Uterus (tissue), 3 donors: ENCODE measurements at regions not wholly inside any gene's neighbourhood (a gene's known extent, or its start where the extent isn't known, plus 50 kb on each side); places are given as distances from the start of the nearest gene placed in this dataset.
"Not testable (repeated sequence)": the region's sequence is repeated elsewhere in the genome, so short reads cannot be mapped to it uniquely, and the experiment has no call there.

Experiments used
- DNase-seq, 2 donors: peaks; one replicate each; pipeline ENCODE4 v3.0.0-alpha.2; 2019 to 2020
- H3K27ac ChIP-seq, 2 donors: fragments of 200-600 bp; sonication (generic); 1 replicate in 1 of 2; 2 replicates in 1 of 2; pipeline ENCODE4 v1.5.1; 2016 to 2018
- H3K27me3 ChIP-seq, 2 donors: fragments of 200-600 bp; sonication (generic); one replicate each; pipeline ENCODE4 v1.5.1; 2018 to 2019; ENCODE audit warnings: control low read depth in 1 of 2
- H3K36me3 ChIP-seq, 2 donors: fragments of 200-600 bp; sonication (generic); one replicate each; pipeline ENCODE4 v1.5.1; 2019; ENCODE audit warnings: control low read depth in 1 of 2
- H3K4me1 ChIP-seq, 2 donors: fragments of 200-600 bp; sonication (generic); one replicate each; pipeline ENCODE4 v1.5.1; 2018 to 2019; ENCODE audit warnings: control low read depth in 1 of 2
- H3K4me3 ChIP-seq, 2 donors: fragments of 200-600 bp; sonication (generic); 1 replicate in 1 of 2; 2 replicates in 1 of 2; pipeline ENCODE4 v1.5.1; 2018 to 2019; ENCODE audit warnings: mild to moderate bottlenecking in 1 of 2
- H3K9me3 ChIP-seq, 2 donors: fragments of 200-600 bp; sonication (generic); one replicate each; pipeline ENCODE4 v1.5.1; 2019; ENCODE audit warnings: control low read depth in 1 of 2
- POLR2A ChIP-seq, 2 donors: fragments of 450-650 bp; IDR thresholded peaks; one replicate each; pipeline ENCODE4 v1.6.1; 2016; ENCODE audit warnings: antibody characterized with exemption in 2 of 2, mild to moderate bottlenecking in 1 of 2, moderate library complexity in 1 of 2
- intact Hi-C: fragments of 100-400 bp; cut with DNase I; formaldehyde crosslinking; loops from one replicate; pipeline ENCODE4 v1.15.1; 2023; ENCODE audit warnings: low total_unique reads
- TF ChIP-seq, protein P1 (sequence below), 4 experiments: fragments of 200-600 bp in 2 of 4; fragments of 450-650 bp in 2 of 4; sonication (generic) in 2 of 4; IDR thresholded peaks; one replicate each; pipeline ENCODE4 v1.5.1; 2016 to 2019; ENCODE audit warnings: antibody characterized with exemption in 4 of 4, mild to moderate bottlenecking in 2 of 4, moderate library complexity in 1 of 4
- donor health status: DM: yes; HTN: yes; CAD: no.

- Histone ChIP-seq H3K4me3 (no peak overlapping the region), H3K4me1 (no peaks in the 10 kb centered on the region), H3K9me3 (no peaks in the 10 kb centered on the region), H3K27me3 (no peaks in the 10 kb centered on the region), H3K27ac (no peak overlapping the region), H3K36me3 (no peaks in the 10 kb centered on the region)
- intact Hi-C loops: no loop called here
- DNase-seq: no peak
- TF ChIP-seq, protein P1, sequence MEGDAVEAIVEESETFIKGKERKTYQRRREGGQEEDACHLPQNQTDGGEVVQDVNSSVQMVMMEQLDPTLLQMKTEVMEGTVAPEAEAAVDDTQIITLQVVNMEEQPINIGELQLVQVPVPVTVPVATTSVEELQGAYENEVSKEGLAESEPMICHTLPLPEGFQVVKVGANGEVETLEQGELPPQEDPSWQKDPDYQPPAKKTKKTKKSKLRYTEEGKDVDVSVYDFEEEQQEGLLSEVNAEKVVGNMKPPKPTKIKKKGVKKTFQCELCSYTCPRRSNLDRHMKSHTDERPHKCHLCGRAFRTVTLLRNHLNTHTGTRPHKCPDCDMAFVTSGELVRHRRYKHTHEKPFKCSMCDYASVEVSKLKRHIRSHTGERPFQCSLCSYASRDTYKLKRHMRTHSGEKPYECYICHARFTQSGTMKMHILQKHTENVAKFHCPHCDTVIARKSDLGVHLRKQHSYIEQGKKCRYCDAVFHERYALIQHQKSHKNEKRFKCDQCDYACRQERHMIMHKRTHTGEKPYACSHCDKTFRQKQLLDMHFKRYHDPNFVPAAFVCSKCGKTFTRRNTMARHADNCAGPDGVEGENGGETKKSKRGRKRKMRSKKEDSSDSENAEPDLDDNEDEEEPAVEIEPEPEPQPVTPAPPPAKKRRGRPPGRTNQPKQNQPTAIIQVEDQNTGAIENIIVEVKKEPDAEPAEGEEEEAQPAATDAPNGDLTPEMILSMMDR (IDR thresholded peaks at IDR 0.05): no peak
- no peak for TF ChIP-seq POLR2A (IDR thresholded peaks at IDR 0.05)
These were observed 724.7 kb downstream of the MATN1 start for GRCh38 chr1:29998686-29999085.

- H3K4me3 ChIP-seq, intact Hi-C loops: not testable (repeated sequence)
These were observed 725.6 kb downstream of the MATN1 start for GRCh38 chr1:29997818-29998217.

GRCh38 chr1:29993950-29994349, 729.4 kb downstream of the MATN1 start:
- Histone ChIP-seq H3K4me1 (no peaks in the 10 kb centered on the region), H3K27ac (no peak overlapping the region), H3K27me3 (no peaks in the 10 kb centered on the region), H3K4me3 (no peak overlapping the region), H3K36me3 (no peaks in the 10 kb centered on the region), H3K9me3 (no peaks in the 10 kb centered on the region)
- TF ChIP-seq POLR2A (IDR thresholded peaks at IDR 0.05): no peak
- TF ChIP-seq, protein P1 (IDR thresholded peaks at IDR 0.05): no peak
- no peak for DNase-seq
- intact Hi-C loops: no loop called here

More at GRCh38 chr1:29997818-29998217, 725.6 kb downstream of the MATN1 start:
- H3K27me3 ChIP-seq, H3K9me3 ChIP-seq, DNase-seq, H3K4me1 ChIP-seq, H3K27ac ChIP-seq, H3K36me3 ChIP-seq: not testable (repeated sequence)

DNA sequence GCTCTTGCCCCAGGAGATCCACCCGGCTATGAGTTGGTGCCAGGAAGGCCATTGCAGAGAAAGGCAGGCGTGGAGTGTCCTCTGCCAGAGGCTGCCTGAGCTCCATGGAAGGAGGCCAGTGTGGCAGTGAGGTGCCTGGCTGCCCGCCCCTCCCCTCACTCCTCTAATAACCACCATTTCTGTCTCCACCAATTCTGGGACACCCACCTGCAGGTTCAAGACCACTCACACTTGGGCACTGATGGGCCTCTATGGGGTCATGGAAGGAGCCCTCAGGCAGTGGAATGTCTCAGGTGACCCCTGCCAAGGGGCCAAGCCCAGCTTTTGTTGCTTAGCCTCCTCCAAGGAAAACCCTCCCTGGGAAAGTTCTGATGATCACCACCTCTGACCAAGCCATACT, 731.6 kb downstream of the MATN1 start:
- Histone ChIP-seq H3K36me3 (no peaks in the 10 kb centered on the region), H3K4me3 (no peak overlapping the region), H3K27ac (no peak overlapping the region), H3K4me1 (no peaks in the 10 kb centered on the region), H3K9me3 (no peaks in the 10 kb centered on the region), H3K27me3 (no peaks in the 10 kb centered on the region)
- no peak for DNase-seq
- TF ChIP-seq POLR2A (IDR thresholded peaks at IDR 0.05): no peak
- TF ChIP-seq, protein P1 (IDR thresholded peaks at IDR 0.05): no peak
- intact Hi-C loops: no loop called here

- Histone ChIP-seq H3K9me3 (no peaks in the 10 kb centered on the region), H3K27ac (no peak overlapping the region), H3K27me3 (no peaks in the 10 kb centered on the region), H3K4me3 (no peak overlapping the region), H3K4me1 (no peaks in the 10 kb centered on the region), H3K36me3 (no peaks in the 10 kb centered on the region)
- DNase-seq: no peak
- intact Hi-C loops: no loop called here
- TF ChIP-seq, protein P1 (IDR thresholded peaks at IDR 0.05): no peak
- TF ChIP-seq POLR2A (IDR thresholded peaks at IDR 0.05): no peak
These were observed 732.4 kb downstream of the MATN1 start for GRCh38 chr1:29991025-29991424.

DNA sequence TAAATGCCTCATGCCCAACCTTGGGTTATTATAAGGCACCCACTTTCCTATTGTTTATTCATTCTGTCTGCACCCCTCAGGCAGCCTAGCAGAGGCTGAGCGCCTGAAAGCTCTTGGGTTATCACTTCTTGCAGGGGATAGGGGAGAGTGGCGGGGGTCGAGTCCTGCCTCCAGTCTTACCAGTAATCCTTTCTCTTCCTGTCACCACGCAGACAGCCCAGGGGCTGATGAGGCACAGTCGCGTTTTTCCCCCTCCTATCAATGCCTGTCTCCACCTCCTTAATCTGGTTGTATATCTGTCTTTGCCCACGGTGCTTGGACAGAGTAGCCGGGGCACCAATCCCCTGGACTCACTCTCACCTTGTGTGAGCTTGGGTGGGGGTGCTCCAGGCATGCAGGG, 733.1 kb downstream of the MATN1 start:
- no peak overlapping the region for H3K4me3 ChIP-seq
- no peaks in the 10 kb centered on the region for H3K4me1 ChIP-seq
- H3K27ac ChIP-seq: no peak overlapping the region
- no peaks in the 10 kb centered on the region for H3K27me3 ChIP-seq
- TF ChIP-seq POLR2A (IDR thresholded peaks at IDR 0.05): no peak
- intact Hi-C loops: no loop called here
- no peaks in the 10 kb centered on the region for H3K36me3 ChIP-seq
- no peak for DNase-seq
- H3K9me3 ChIP-seq: no peaks in the 10 kb centered on the region
